SH-SY5Y (cell line): ENCODE measurements at regions not wholly inside any gene's neighbourhood (a gene's known extent, or its start where the extent isn't known, plus 50 kb on each side); places are given as distances from the start of the nearest gene placed in this dataset.

Experiments used
- GATA2 ChIP-seq: IDR thresholded peaks from 2 replicates; pipeline ENCODE4 v1.6.1; 2011; ENCODE audit warnings: mild to moderate bottlenecking, low read depth, low read length
- GATA3 ChIP-seq: IDR thresholded peaks from 2 replicates; pipeline ENCODE4 v1.6.1; 2011; ENCODE audit warnings: low read depth, mild to moderate bottlenecking, low read length, moderate library complexity

- no peak for TF ChIP-seq GATA2
- TF ChIP-seq GATA3 = no peak
These were observed 472.3 kb downstream of the KLF12 start for GRCh38 chr13:73661687-73662425.
